ENCODE measurements at regions not wholly inside any gene's neighbourhood (a gene's known extent, or its start where the extent isn't known, plus 50 kb on each side); places are given as distances from the start of the nearest gene placed in this dataset.

GRCh38 chr2:111698743-111699554 is 185.0 kb downstream of the ANAPC1 start:
- H3K4me3 Mint-ChIP-seq = no peak overlapping the region
- ATAC-seq (ENCODE audit: low read depth) = peak; percentile 31

More at GRCh38 chr2:111698743-111699554, 185.0 kb downstream of the ANAPC1 start:
- Histone ChIP-seq H3K79me2 (ENCODE audit: control insufficient read depth, insufficient read depth, low read length) (no peaks in the 10 kb centered on the region), H3K4me1 (ENCODE audit: control insufficient read depth in 2 of 2, insufficient read depth in 2 of 2, low read length in 2 of 2) (peaks cover 0 to 11% of the 10 kb centered on the region in 2 donors), H3K27ac (ENCODE audit: low read length in 2 of 2) (no peak overlapping the region), H3K4me2 (replicated peaks; ENCODE audit: low read depth, low read length, poor library complexity, severe bottlenecking) (no peak overlapping the region), H4K20me1 (ENCODE audit: control insufficient read depth, insufficient read depth, low read length, poor library complexity, severe bottlenecking) (no peaks in the 10 kb centered on the region), H3K4me3 (ENCODE audit: control extremely low read depth in 1 of 5, extremely low read depth in 1 of 5, insufficient read depth in 1 of 5, low read depth in 2 of 5, low read length in 4 of 5) (no peak overlapping the region), H3K27me3 (replicated peaks in 1 of 4; ENCODE audit: control extremely low read depth in 1 of 4, control insufficient read depth in 3 of 4, insufficient read depth in 4 of 4, low read length in 3 of 4) (no peaks in the 10 kb centered on the region), H3K9me3 (ENCODE audit: control extremely low read depth in 1 of 3, control insufficient read depth in 2 of 3, insufficient read depth in 1 of 3, low read length in 2 of 3) (peaks cover 0 to 3% (median 0%) of the 10 kb centered on the region in 3 donors), H3K9ac (ENCODE audit: low read length) (no peak overlapping the region), H2AFZ (ENCODE audit: insufficient read depth, low read depth, low read length, poor library complexity, severe bottlenecking) (no peak overlapping the region), H3K36me3 (replicated peaks in 1 of 2; ENCODE audit: control extremely low read depth in 1 of 2, control insufficient read depth in 1 of 2, extremely low read depth in 1 of 2, insufficient read depth in 2 of 2, low read length in 1 of 2) (no peaks in the 10 kb centered on the region)
- ChIA-PET CTCF (interaction anchor here (1.0 kb wide), 1 partner anchor 9 kb away, joined by 3 read pairs; no protein-coding TSS in a partner anchor), POLR2A (no interaction called here)
- H3K9me3 Mint-ChIP-seq (ENCODE audit: insufficient read depth) = no peaks in the 10 kb centered on the region
- no peak overlapping the region for H3K27ac Mint-ChIP-seq
- peaks cover 14% of the 10 kb centered on the region for H3K4me1 Mint-ChIP-seq
- peaks cover 9% of the 10 kb centered on the region for H3K27me3 Mint-ChIP-seq
- TF ChIP-seq CTCF (IDR thresholded peaks at IDR 0.05) (no peak), EZH2 (IDR thresholded peaks at IDR 0.05; ENCODE audit: borderline replicate concordance, insufficient read depth, low read depth, low read length, poor library complexity, severe bottlenecking) (no peak)
- peak; percentile 22 for DNase-seq
- intact Hi-C loops (cut with micrococcal nuclease) = no loop called here
- 8% methylated on average over 12 of the region's 13 CpGs for WGBS (ENCODE audit: insufficient coverage)
